22Rv1 (cell line): ENCODE measurements at regions not wholly inside any gene's neighbourhood (a gene's known extent, or its start where the extent isn't known, plus 50 kb on each side); places are given as distances from the start of the nearest gene placed in this dataset.

ENCODE experiments used
- ZFX ChIP-seq: fragments of 450-650 bp; IDR thresholded peaks from 2 replicates; pipeline ENCODE4 v1.6.1; 2017; ENCODE audit warnings: antibody characterized with exemption, borderline replicate concordance
- TF ChIP-seq, protein P1 (sequence below): fragments of 450-650 bp; IDR thresholded peaks from 2 replicates; pipeline ENCODE4 v1.5.1; 2017; ENCODE audit warnings: mild to moderate bottlenecking

DNA sequence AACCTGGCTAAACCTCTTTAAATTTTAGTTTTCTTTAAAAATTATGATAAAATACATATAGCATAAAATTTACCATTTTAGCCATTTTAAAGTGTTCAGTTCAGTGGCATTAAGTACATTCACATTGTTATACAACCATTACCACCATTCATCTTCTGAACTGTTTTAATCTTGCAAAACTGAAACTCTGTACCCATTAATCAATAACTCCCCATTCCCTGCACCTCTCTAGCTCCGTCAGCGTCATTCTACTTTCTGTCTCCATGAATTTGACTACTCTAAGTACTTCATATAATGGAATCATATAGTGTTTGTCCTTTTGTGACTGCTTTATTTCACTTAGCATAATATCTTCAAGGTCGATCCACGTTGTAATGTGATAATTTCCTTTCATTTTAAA is 75.8 kb upstream of the DDHD1 start:
- TF ChIP-seq, protein P1, sequence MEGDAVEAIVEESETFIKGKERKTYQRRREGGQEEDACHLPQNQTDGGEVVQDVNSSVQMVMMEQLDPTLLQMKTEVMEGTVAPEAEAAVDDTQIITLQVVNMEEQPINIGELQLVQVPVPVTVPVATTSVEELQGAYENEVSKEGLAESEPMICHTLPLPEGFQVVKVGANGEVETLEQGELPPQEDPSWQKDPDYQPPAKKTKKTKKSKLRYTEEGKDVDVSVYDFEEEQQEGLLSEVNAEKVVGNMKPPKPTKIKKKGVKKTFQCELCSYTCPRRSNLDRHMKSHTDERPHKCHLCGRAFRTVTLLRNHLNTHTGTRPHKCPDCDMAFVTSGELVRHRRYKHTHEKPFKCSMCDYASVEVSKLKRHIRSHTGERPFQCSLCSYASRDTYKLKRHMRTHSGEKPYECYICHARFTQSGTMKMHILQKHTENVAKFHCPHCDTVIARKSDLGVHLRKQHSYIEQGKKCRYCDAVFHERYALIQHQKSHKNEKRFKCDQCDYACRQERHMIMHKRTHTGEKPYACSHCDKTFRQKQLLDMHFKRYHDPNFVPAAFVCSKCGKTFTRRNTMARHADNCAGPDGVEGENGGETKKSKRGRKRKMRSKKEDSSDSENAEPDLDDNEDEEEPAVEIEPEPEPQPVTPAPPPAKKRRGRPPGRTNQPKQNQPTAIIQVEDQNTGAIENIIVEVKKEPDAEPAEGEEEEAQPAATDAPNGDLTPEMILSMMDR = no peak
- no peak for TF ChIP-seq ZFX
